ENCODE measurements at regions not wholly inside any gene's neighbourhood (a gene's known extent, or its start where the extent isn't known, plus 50 kb on each side); places are given as distances from the start of the nearest gene placed in this dataset.

- no peak for TF ChIP-seq POLR2A (IDR thresholded peaks at IDR 0.05; ENCODE audit: low read length)
- TF ChIP-seq GATA1 (IDR thresholded peaks at IDR 0.05; ENCODE audit: low read depth, low read length): no peak
These were observed 199.5 kb upstream of the RGPD4 start for GRCh38 chr2:107627164-107627563.

Measured in erythroblast (primary cell).